ENCODE measurements at regions not wholly inside any gene's neighbourhood (a gene's known extent, or its start where the extent isn't known, plus 50 kb on each side); places are given as distances from the start of the nearest gene placed in this dataset.

DNA sequence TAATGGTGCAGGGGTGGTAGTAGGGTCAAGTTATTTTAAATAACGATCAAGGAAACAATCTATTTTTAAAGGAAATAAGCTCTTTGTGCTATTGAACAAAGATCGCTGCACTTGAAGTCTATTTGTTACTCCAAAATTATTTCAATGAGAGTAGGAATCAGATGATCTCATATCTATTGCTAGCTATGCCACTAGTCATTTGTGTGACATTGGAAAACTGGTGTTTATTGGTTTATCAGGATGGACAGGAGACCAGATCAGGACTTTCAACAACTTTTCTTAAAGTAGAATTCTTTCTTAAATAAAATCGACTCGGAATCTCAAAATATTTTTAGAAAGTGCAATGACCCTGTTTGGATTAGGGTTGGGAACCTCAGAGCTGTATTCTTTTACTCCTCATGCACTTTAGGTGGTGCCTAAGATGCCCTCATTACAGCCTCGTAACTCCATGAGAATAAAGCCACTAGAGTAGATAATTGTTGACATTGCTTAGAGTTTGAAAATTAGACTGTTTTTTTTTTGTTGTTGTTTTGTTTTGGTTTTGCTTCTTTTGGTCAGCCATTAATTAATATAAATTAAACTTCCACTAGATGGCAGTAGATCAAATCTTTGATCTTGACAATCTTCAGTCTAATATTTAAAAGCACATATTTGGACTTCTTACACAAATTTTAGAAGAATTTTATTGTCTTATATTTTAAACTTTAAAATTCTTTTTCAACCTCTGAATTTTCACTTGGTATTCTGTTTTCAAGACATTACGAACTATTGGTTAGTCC is 352.4 kb downstream of the USP25 start:
- H3K36me3 ChIP-seq (ENCODE audit: control insufficient read depth in 2 of 2, extremely low read depth in 1 of 2, insufficient read depth in 1 of 2, low read length in 1 of 2): no peaks in the 10 kb centered on the region
- Mint-ChIP-seq H3K9me3 (no peaks in the 10 kb centered on the region), H3K36me3 (no peaks in the 10 kb centered on the region), H3K27ac (no peak overlapping the region), H3K4me3 (no peak overlapping the region), H3K4me1 (no peaks in the 10 kb centered on the region), H3K27me3 (no peaks in the 10 kb centered on the region)
- POLR2A ChIA-PET: no interaction called here
- DNase-seq: no peak
- no CpG with 5 or more reads among the region's 6 CpGs for WGBS (ENCODE audit: insufficient coverage)
- ATAC-seq (replicated peaks in 1 of 4): no peak
- H3K4me3 ChIP-seq (ENCODE audit: control insufficient read depth in 1 of 2, extremely low read depth in 1 of 2, low read length in 1 of 2): no peak overlapping the region
- H3K9me3 ChIP-seq: no peaks in the 10 kb centered on the region
- H3K27me3 ChIP-seq (replicated peaks in 1 of 2; ENCODE audit: control insufficient read depth in 2 of 2, extremely low read depth in 1 of 2, insufficient read depth in 2 of 2, low read length in 1 of 2): no peaks in the 10 kb centered on the region
- H3K27ac ChIP-seq (ENCODE audit: low read length): no peak overlapping the region
- CTCF ChIA-PET: interaction anchor here in 1 of 2 donors (0.7 to 1.3 kb wide), 2 partner anchors 72 to 249 kb away, joined by 3 to 4 read pairs; no protein-coding TSS in a partner anchor
- no peaks in the 10 kb centered on the region for H3K4me1 ChIP-seq (ENCODE audit: control insufficient read depth in 1 of 2, extremely low read depth in 1 of 2, insufficient read depth in 2 of 2, low read length in 2 of 2)

DNA sequence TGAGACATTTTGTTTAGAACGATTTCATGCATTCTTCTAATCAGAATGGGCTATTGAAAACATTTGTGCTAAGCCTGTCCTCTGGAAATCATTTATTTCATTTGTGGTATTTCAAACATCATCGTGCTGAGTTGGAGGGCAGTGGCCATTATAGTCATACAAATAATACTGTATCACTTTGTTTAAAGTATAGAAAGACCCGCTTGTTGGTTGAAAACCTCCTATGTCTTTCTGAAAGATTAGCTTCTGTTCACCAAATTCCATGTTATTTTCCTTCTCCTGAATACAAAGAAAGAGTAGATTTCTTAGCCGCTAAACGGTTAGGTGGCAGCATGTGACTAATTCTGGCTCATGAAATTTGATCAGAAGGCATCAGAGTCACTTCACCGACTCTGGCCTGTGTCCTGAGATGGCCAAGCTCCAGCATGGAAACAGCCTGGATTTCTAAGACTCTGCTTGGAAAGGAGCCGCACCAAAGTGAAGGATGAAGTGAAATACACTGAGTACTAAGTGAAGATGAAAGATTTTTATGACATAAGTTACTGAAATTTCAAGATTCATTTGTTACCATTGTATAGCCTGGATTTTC is 355.1 kb downstream of the USP25 start:
- 95% methylated on average over 3 of the region's 7 CpGs for WGBS (ENCODE audit: insufficient coverage)
- H3K9me3 Mint-ChIP-seq: no peaks in the 10 kb centered on the region
- Histone ChIP-seq H3K27ac (ENCODE audit: low read length) (no peak overlapping the region), H3K27me3 (replicated peaks in 1 of 2; ENCODE audit: control insufficient read depth in 2 of 2, extremely low read depth in 1 of 2, insufficient read depth in 2 of 2, low read length in 1 of 2) (no peaks in the 10 kb centered on the region), H3K4me3 (ENCODE audit: control insufficient read depth in 1 of 2, extremely low read depth in 1 of 2, low read length in 1 of 2) (no peak overlapping the region), H3K4me1 (ENCODE audit: control insufficient read depth in 1 of 2, extremely low read depth in 1 of 2, insufficient read depth in 2 of 2, low read length in 2 of 2) (no peaks in the 10 kb centered on the region), H3K36me3 (ENCODE audit: control insufficient read depth in 2 of 2, extremely low read depth in 1 of 2, insufficient read depth in 1 of 2, low read length in 1 of 2) (no peaks in the 10 kb centered on the region), H3K9me3 (no peaks in the 10 kb centered on the region)
- ChIA-PET CTCF (no interaction called here), POLR2A (no interaction called here)
- ATAC-seq (replicated peaks in 1 of 4) (no peak), DNase-seq (no peak)
- no peaks in the 10 kb centered on the region for H3K27me3 Mint-ChIP-seq
- H3K4me3 Mint-ChIP-seq: no peak overlapping the region
- no peaks in the 10 kb centered on the region for H3K36me3 Mint-ChIP-seq
- H3K27ac Mint-ChIP-seq: no peak overlapping the region
- no peaks in the 10 kb centered on the region for H3K4me1 Mint-ChIP-seq

DNA sequence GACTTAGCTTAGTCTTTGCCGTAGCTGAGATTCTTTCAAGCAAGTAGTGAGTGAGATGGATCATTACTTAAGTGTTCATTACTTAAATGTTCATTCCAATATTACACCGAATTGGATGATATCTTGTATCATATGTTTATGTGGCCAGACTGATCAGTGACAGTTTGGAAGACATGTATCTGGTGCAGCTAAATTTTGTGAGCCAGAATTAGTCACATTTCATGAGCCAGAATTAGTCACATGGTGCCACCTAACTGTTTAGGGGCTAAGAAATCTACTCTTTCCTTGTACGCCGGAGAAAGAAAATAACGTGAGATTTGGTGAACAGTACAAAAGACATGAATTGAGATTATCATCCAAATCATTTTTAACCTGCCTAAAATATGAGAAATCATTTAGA is 355.6 kb downstream of the USP25 start:
- Histone ChIP-seq H3K4me1 (ENCODE audit: control insufficient read depth in 1 of 2, extremely low read depth in 1 of 2, insufficient read depth in 2 of 2, low read length in 2 of 2) (no peaks in the 10 kb centered on the region), H3K36me3 (ENCODE audit: control insufficient read depth in 2 of 2, extremely low read depth in 1 of 2, insufficient read depth in 1 of 2, low read length in 1 of 2) (no peaks in the 10 kb centered on the region), H3K27me3 (replicated peaks in 1 of 2; ENCODE audit: control insufficient read depth in 2 of 2, extremely low read depth in 1 of 2, insufficient read depth in 2 of 2, low read length in 1 of 2) (no peaks in the 10 kb centered on the region), H3K27ac (ENCODE audit: low read length) (no peak overlapping the region), H3K9me3 (no peaks in the 10 kb centered on the region), H3K4me3 (ENCODE audit: control insufficient read depth in 1 of 2, extremely low read depth in 1 of 2, low read length in 1 of 2) (no peak overlapping the region)
- ChIA-PET CTCF (no interaction called here), POLR2A (no interaction called here)
- H3K4me3 Mint-ChIP-seq: no peak overlapping the region
- no peaks in the 10 kb centered on the region for H3K4me1 Mint-ChIP-seq
- H3K27me3 Mint-ChIP-seq: no peaks in the 10 kb centered on the region
- H3K36me3 Mint-ChIP-seq: no peaks in the 10 kb centered on the region
- DNase-seq (no peak), ATAC-seq (replicated peaks in 1 of 4) (no peak)
- H3K27ac Mint-ChIP-seq: no peak overlapping the region
- no peaks in the 10 kb centered on the region for H3K9me3 Mint-ChIP-seq
- no CpG with 5 or more reads among the region's 5 CpGs for WGBS (ENCODE audit: insufficient coverage)

DNA sequence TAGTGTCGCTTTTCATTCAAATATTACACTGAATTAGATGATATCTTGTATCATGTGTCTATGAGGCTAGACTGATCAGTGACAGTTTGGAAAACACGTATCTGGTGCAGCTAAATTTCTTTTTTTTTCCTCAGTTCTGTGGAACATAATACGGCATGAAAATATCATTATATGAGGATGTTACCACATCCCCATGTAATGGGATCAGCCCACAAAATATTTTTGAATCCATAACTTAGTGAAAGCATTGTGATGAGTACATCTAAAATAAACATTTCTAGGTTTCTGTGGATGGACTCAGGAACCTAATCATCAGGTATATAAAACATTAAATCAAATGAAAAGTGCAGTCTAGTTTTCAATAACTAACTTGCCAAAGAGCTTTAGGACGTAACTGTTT is 356.3 kb downstream of the USP25 start:
- POLR2A ChIA-PET: no interaction called here

DNA sequence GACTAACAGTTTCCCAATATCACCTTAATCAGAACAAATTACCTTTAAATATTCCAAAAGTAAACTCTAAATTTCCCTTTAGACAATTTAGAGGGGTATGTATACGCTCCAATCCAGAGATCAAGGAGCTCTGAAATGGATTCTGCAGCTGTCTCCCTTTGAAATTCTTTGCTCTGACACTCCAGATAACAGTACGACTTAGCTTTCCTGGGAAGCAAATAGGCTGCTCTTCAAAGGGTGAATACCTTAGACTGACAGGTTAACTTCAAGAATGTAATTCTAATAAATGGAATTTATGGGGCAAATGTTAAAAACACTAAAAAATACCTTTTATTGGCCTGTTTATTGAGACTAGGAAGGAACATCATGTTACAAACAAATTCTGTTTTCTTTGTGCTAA is 357.2 kb downstream of the USP25 start:
- no peak overlapping the region for H3K27ac ChIP-seq (ENCODE audit: low read length)
- ATAC-seq (replicated peaks in 1 of 4) (no peak), DNase-seq (no peak)
- no peak overlapping the region for H3K4me3 Mint-ChIP-seq
- no peaks in the 10 kb centered on the region for H3K36me3 Mint-ChIP-seq
- H3K9me3 ChIP-seq: no peaks in the 10 kb centered on the region
- no peak overlapping the region for H3K4me3 ChIP-seq (ENCODE audit: control insufficient read depth in 1 of 2, extremely low read depth in 1 of 2, low read length in 1 of 2)
- H3K27me3 ChIP-seq (replicated peaks in 1 of 2; ENCODE audit: control insufficient read depth in 2 of 2, extremely low read depth in 1 of 2, insufficient read depth in 2 of 2, low read length in 1 of 2): no peaks in the 10 kb centered on the region
- ChIA-PET POLR2A (no interaction called here), CTCF (no interaction called here)
- H3K9me3 Mint-ChIP-seq: no peaks in the 10 kb centered on the region
- H3K27ac Mint-ChIP-seq: no peak overlapping the region
- H3K4me1 ChIP-seq (ENCODE audit: control insufficient read depth in 1 of 2, extremely low read depth in 1 of 2, insufficient read depth in 2 of 2, low read length in 2 of 2): no peaks in the 10 kb centered on the region
- no CpG with 5 or more reads among the region's 2 CpGs for WGBS (ENCODE audit: insufficient coverage)
- no peaks in the 10 kb centered on the region for H3K4me1 Mint-ChIP-seq
- H3K36me3 ChIP-seq (ENCODE audit: control insufficient read depth in 2 of 2, extremely low read depth in 1 of 2, insufficient read depth in 1 of 2, low read length in 1 of 2): no peaks in the 10 kb centered on the region
- H3K27me3 Mint-ChIP-seq: no peaks in the 10 kb centered on the region

More for the DNA sequence above, 356.3 kb downstream of the USP25 start:
- H3K9me3 Mint-ChIP-seq: no peaks in the 10 kb centered on the region
- no peaks in the 10 kb centered on the region for H3K4me1 Mint-ChIP-seq
- no peaks in the 10 kb centered on the region for H3K4me1 ChIP-seq (ENCODE audit: control insufficient read depth in 1 of 2, extremely low read depth in 1 of 2, insufficient read depth in 2 of 2, low read length in 2 of 2)
- ATAC-seq (replicated peaks in 1 of 4) (no peak), DNase-seq (no peak)
- WGBS (ENCODE audit: insufficient coverage): no CpG with 5 or more reads among the region's 4 CpGs
- no peak overlapping the region for H3K4me3 ChIP-seq (ENCODE audit: control insufficient read depth in 1 of 2, extremely low read depth in 1 of 2, low read length in 1 of 2)
- CTCF ChIA-PET: no interaction called here
- H3K27me3 ChIP-seq (replicated peaks in 1 of 2; ENCODE audit: control insufficient read depth in 2 of 2, extremely low read depth in 1 of 2, insufficient read depth in 2 of 2, low read length in 1 of 2): no peaks in the 10 kb centered on the region
- no peaks in the 10 kb centered on the region for H3K36me3 ChIP-seq (ENCODE audit: control insufficient read depth in 2 of 2, extremely low read depth in 1 of 2, insufficient read depth in 1 of 2, low read length in 1 of 2)
- no peaks in the 10 kb centered on the region for H3K9me3 ChIP-seq
- no peaks in the 10 kb centered on the region for H3K36me3 Mint-ChIP-seq
- H3K27ac ChIP-seq (ENCODE audit: low read length): no peak overlapping the region
- H3K27me3 Mint-ChIP-seq: no peaks in the 10 kb centered on the region
- H3K4me3 Mint-ChIP-seq: no peak overlapping the region
- H3K27ac Mint-ChIP-seq: no peak overlapping the region

DNA sequence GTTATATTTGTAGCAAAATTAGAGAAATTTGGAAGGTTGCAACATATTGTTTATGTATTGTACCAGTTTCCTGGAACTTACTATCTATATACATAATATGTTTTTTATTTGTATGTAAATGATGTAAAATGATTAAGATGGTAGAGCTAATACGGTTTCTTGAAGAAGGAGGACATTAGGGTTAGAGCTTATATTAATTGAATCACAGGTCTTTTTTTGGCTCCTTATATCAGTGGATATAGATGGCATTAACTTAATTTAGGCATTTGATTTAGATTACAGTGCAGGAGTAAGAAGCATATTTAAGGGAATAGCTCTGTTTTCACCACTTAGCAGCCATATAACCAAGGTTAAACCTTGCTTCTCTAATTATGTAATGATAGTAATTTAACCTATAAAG is 357.7 kb downstream of the USP25 start:
- no peaks in the 10 kb centered on the region for H3K36me3 ChIP-seq (ENCODE audit: control insufficient read depth in 2 of 2, extremely low read depth in 1 of 2, insufficient read depth in 1 of 2, low read length in 1 of 2)
- no peak for ATAC-seq (replicated peaks in 1 of 4)
- H3K36me3 Mint-ChIP-seq: no peaks in the 10 kb centered on the region
- no peaks in the 10 kb centered on the region for H3K27me3 ChIP-seq (replicated peaks in 1 of 2; ENCODE audit: control insufficient read depth in 2 of 2, extremely low read depth in 1 of 2, insufficient read depth in 2 of 2, low read length in 1 of 2)
- H3K4me1 Mint-ChIP-seq: no peaks in the 10 kb centered on the region
- no peaks in the 10 kb centered on the region for H3K9me3 Mint-ChIP-seq
- no peak overlapping the region for H3K4me3 ChIP-seq (ENCODE audit: control insufficient read depth in 1 of 2, extremely low read depth in 1 of 2, low read length in 1 of 2)
- no peaks in the 10 kb centered on the region for H3K4me1 ChIP-seq (ENCODE audit: control insufficient read depth in 1 of 2, extremely low read depth in 1 of 2, insufficient read depth in 2 of 2, low read length in 2 of 2)
- CTCF ChIA-PET: interaction anchor here (0.6 to 1.2 kb wide), 2 partner anchors 10 to 46 kb away, joined by 4 read pairs; no protein-coding TSS in a partner anchor
- no peak overlapping the region for H3K27ac ChIP-seq (ENCODE audit: low read length)
- POLR2A ChIA-PET: no interaction called here
- H3K9me3 ChIP-seq: no peaks in the 10 kb centered on the region
- no peak overlapping the region for H3K4me3 Mint-ChIP-seq
- no peak for DNase-seq
- WGBS (ENCODE audit: insufficient coverage): no CpG with 5 or more reads among the region's 1 CpG
- H3K27ac Mint-ChIP-seq: no peak overlapping the region
- no peaks in the 10 kb centered on the region for H3K27me3 Mint-ChIP-seq

Measured in T-cell (primary cell).